ENCODE measurements at regions not wholly inside any gene's neighbourhood (a gene's known extent, or its start where the extent isn't known, plus 50 kb on each side); places are given as distances from the start of the nearest gene placed in this dataset.

- WGBS (ENCODE audit: extremely low coverage, insufficient read length, low lambda C conversion rate): no CpG with 5 or more reads among the region's 2 CpGs
Observed at GRCh38 chr3:115357456-115357855, 210.4 kb upstream of the ZBTB20 start.

More at GRCh38 chr3:115357456-115357855, 210.4 kb upstream of the ZBTB20 start:
- Histone ChIP-seq H3K56ac (ENCODE audit: insufficient read length, low read depth, low read length) (no peak overlapping the region), H3K9ac (ENCODE audit: extremely low read depth, insufficient read length, low read length) (no peak overlapping the region), H3K27me3 (ENCODE audit: insufficient read depth, low read length) (no peaks in the 10 kb centered on the region), H4K5ac (ENCODE audit: insufficient read length, low read depth, low read length) (no peak overlapping the region), H2BK5ac (ENCODE audit: insufficient read length, low read length) (no peak overlapping the region), H4K20me1 (ENCODE audit: control insufficient read depth, insufficient read depth, insufficient read length) (no peaks in the 10 kb centered on the region), H3K9me3 (ENCODE audit: control insufficient read depth, low read depth, low read length) (no peaks in the 10 kb centered on the region), H2BK15ac (ENCODE audit: low read depth, low read length) (no peak overlapping the region), H2BK120ac (ENCODE audit: low read depth, low read length, poor library complexity, severe bottlenecking) (no peak overlapping the region), H2BK12ac (ENCODE audit: insufficient read length, low read depth, low read length) (no peak overlapping the region), H3K4ac (ENCODE audit: low read depth, low read length) (no peak overlapping the region), H4K8ac (replicated peaks; ENCODE audit: insufficient read length, low read depth, low read length) (no peak overlapping the region), H2AFZ (ENCODE audit: low read length) (no peak overlapping the region), H2AK5ac (ENCODE audit: insufficient read length, low read length) (no peak overlapping the region), H3K23ac (ENCODE audit: insufficient read length, low read depth, low read length) (no peak overlapping the region), H3T11ph (ENCODE audit: low read length) (no peak overlapping the region), H4K91ac (ENCODE audit: insufficient read length, low read depth, low read length) (no peak overlapping the region), H3K4me1 (ENCODE audit: insufficient read depth, low read length) (no peaks in the 10 kb centered on the region), H3K79me1 (ENCODE audit: insufficient read depth, low read depth, low read length, poor library complexity, severe bottlenecking) (no peaks in the 10 kb centered on the region), H3K18ac (ENCODE audit: insufficient read length, low read depth, low read length) (no peak overlapping the region), H3K27ac (ENCODE audit: insufficient read length, low read depth, low read length) (no peak overlapping the region), H3K14ac (ENCODE audit: insufficient read depth, low read length) (no peak overlapping the region), H3K4me2 (ENCODE audit: insufficient read depth, insufficient read length, low read length) (no peak overlapping the region), H2BK20ac (ENCODE audit: low read depth, low read length, poor library complexity, severe bottlenecking) (no peak overlapping the region), H3K79me2 (ENCODE audit: insufficient read depth, low read length) (no peaks in the 10 kb centered on the region), H3K23me2 (ENCODE audit: insufficient read length, low read depth, low read length, poor library complexity, severe bottlenecking) (no peaks in the 10 kb centered on the region)
- TF ChIP-seq CTCF (conservative IDR thresholded peaks at IDR 0.05): no peak
- Mint-ChIP-seq H3K27ac (no peak overlapping the region), H3K36me3 (ENCODE audit: insufficient read depth in 1 of 3, low read depth in 3 of 3) (peaks cover 0 to 9% (median 0%) of the 10 kb centered on the region in 3 experiments; a peak in 3 of 7 replicates), H3K9me3 (peaks cover 5 to 10% of the 10 kb centered on the region in 2 experiments; a peak in 4 of 5 replicates), H3K4me1 (peaks cover 7 to 10% of the 10 kb centered on the region in 2 experiments), H3K4me3 (no peak overlapping the region), H3K27me3 (ENCODE audit: low read depth) (no peaks in the 10 kb centered on the region)
- no peak for DNase-seq

Measured in H9 (cell line).